Vagina (tissue), 2 donors: ENCODE measurements at regions not wholly inside any gene's neighbourhood (a gene's known extent, or its start where the extent isn't known, plus 50 kb on each side); places are given as distances from the start of the nearest gene placed in this dataset.

Experiments used
- DNase-seq, 2 donors: peaks; one replicate each; pipeline ENCODE4 v3.0.0-alpha.2; 2017; ENCODE audit errors: extremely low spot score in 2 of 2
- H3K27ac ChIP-seq: fragments of 200-600 bp; sonication (generic); one replicate; pipeline ENCODE4 v1.5.1; 2019
- H3K27me3 ChIP-seq: fragments of 200-600 bp; sonication (generic); one replicate; pipeline ENCODE4 v1.5.1; 2019
- H3K36me3 ChIP-seq, 2 donors: fragments of 200-600 bp; sonication (generic); one replicate each; pipeline ENCODE4 v1.5.1; 2017 to 2019
- H3K4me1 ChIP-seq: fragments of 200-600 bp; sonication (generic); one replicate; pipeline ENCODE4 v1.5.1; 2019
- H3K4me3 ChIP-seq, 2 donors: fragments of 200-600 bp; sonication (generic); 1 replicate in 1 of 2; 2 replicates in 1 of 2; pipeline ENCODE4 v1.5.1; 2016 to 2019
- H3K9me3 ChIP-seq: fragments of 200-600 bp; sonication (generic); one replicate; pipeline ENCODE4 v1.5.1; 2019
- POLR2A ChIP-seq, 2 donors: fragments of 450-650 bp; IDR thresholded peaks; one replicate each; pipeline ENCODE4 v1.6.1; 2017; ENCODE audit warnings: antibody characterized with exemption in 2 of 2, mild to moderate bottlenecking in 2 of 2, moderate library complexity in 2 of 2
- POLR2AphosphoS5 ChIP-seq, 2 donors: sonication (generic); formaldehyde crosslinking; IDR thresholded peaks; one replicate each; pipeline ENCODE4 v1.9.0; 2017; ENCODE audit warnings: antibody characterized with exemption in 2 of 2, mild to moderate bottlenecking in 2 of 2, low read depth in 1 of 2; ENCODE audit not compliant: insufficient read depth in 1 of 2
- intact Hi-C: fragments of 100-400 bp; cut with DNase I; formaldehyde crosslinking; loops from one replicate; pipeline ENCODE4 v1.15.1; 2023
- TF ChIP-seq, protein P1 (sequence below), 3 experiments: fragments of 450-650 bp in 2 of 3; fragments of 200-600 bp in 1 of 3; sonication (generic) in 1 of 3; IDR thresholded peaks; one replicate each; pipeline ENCODE4 v1.5.1; 2017 to 2019; ENCODE audit warnings: antibody characterized with exemption in 3 of 3, mild to moderate bottlenecking in 2 of 3, moderate library complexity in 2 of 3

DNA sequence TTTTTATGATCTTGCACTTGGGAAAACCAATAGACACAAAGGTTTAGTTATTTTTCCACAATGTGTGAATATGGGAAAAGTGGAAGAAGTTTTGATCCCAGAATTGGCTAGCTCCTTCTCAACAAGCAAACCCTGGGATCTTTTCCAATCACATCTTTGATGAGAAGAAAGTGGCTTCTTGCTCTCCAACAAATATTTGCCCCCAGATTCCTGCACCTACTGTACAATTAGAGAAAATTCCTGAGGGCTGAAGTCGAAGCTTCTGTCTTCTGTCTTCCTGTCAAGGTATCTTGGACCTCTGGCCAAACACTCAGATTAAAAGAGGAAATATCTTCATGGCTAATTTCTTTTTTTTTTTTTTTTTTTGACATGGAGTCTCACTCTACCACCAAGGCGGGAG lies 113.1 kb upstream of the SLC45A1 start:
- no peak for DNase-seq
- Histone ChIP-seq H3K36me3 (no peaks in the 10 kb centered on the region), H3K9me3 (no peaks in the 10 kb centered on the region), H3K4me3 (no peak overlapping the region), H3K27ac (peak overlapping the region; percentile 88), H3K4me1 (peaks cover 41% of the 10 kb centered on the region), H3K27me3 (no peaks in the 10 kb centered on the region)
- intact Hi-C loops, result loop anchor here (5.0 kb wide), 1 partner anchor 73 kb away; no protein-coding TSS in a partner anchor
- TF ChIP-seq POLR2AphosphoS5 (IDR thresholded peaks at IDR 0.05; ENCODE audit: insufficient read depth in 1 of 2, low read depth in 1 of 2) (peak in 1 of 2 donors; percentile 5), POLR2A (IDR thresholded peaks at IDR 0.05) (no peak)

GRCh38 chr1:8203551-8203950 lies 114.4 kb upstream of the SLC45A1 start:
- peaks cover 41% of the 10 kb centered on the region for H3K4me1 ChIP-seq
- peak overlapping the region; percentile 88 for H3K27ac ChIP-seq
- H3K27me3 ChIP-seq, result no peaks in the 10 kb centered on the region
- intact Hi-C loops, result loop anchor here (5.0 kb wide), 1 partner anchor 71 kb away; no protein-coding TSS in a partner anchor
- H3K4me3 ChIP-seq, result no peak overlapping the region
- H3K36me3 ChIP-seq, result no peaks in the 10 kb centered on the region
- no peaks in the 10 kb centered on the region for H3K9me3 ChIP-seq
- DNase-seq, result no peak
- TF ChIP-seq, protein P1, sequence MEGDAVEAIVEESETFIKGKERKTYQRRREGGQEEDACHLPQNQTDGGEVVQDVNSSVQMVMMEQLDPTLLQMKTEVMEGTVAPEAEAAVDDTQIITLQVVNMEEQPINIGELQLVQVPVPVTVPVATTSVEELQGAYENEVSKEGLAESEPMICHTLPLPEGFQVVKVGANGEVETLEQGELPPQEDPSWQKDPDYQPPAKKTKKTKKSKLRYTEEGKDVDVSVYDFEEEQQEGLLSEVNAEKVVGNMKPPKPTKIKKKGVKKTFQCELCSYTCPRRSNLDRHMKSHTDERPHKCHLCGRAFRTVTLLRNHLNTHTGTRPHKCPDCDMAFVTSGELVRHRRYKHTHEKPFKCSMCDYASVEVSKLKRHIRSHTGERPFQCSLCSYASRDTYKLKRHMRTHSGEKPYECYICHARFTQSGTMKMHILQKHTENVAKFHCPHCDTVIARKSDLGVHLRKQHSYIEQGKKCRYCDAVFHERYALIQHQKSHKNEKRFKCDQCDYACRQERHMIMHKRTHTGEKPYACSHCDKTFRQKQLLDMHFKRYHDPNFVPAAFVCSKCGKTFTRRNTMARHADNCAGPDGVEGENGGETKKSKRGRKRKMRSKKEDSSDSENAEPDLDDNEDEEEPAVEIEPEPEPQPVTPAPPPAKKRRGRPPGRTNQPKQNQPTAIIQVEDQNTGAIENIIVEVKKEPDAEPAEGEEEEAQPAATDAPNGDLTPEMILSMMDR (IDR thresholded peaks at IDR 0.05), result no peak
- TF ChIP-seq POLR2AphosphoS5 (IDR thresholded peaks at IDR 0.05; ENCODE audit: insufficient read depth in 1 of 2, low read depth in 1 of 2) (no peak), POLR2A (IDR thresholded peaks at IDR 0.05) (no peak)

- Histone ChIP-seq H3K4me3 (no peak overlapping the region), H3K9me3 (no peaks in the 10 kb centered on the region), H3K4me1 (peaks cover 44% of the 10 kb centered on the region), H3K27me3 (no peaks in the 10 kb centered on the region), H3K36me3 (no peaks in the 10 kb centered on the region), H3K27ac (peak overlapping the region; percentile 88)
- intact Hi-C loops, result loop anchor here (5.0 kb wide), 1 partner anchor 71 kb away; no protein-coding TSS in a partner anchor
- TF ChIP-seq POLR2A (IDR thresholded peaks at IDR 0.05) (no peak), POLR2AphosphoS5 (IDR thresholded peaks at IDR 0.05; ENCODE audit: insufficient read depth in 1 of 2, low read depth in 1 of 2) (no peak)
- TF ChIP-seq, protein P1 (IDR thresholded peaks at IDR 0.05), result no peak
- no peak for DNase-seq
Observed at GRCh38 chr1:8203056-8203455, 114.9 kb upstream of the SLC45A1 start.

GRCh38 chr1:8202182-8202905 lies 115.6 kb upstream of the SLC45A1 start:
- Histone ChIP-seq H3K4me1 (peaks cover 51% of the 10 kb centered on the region), H3K27me3 (no peaks in the 10 kb centered on the region), H3K27ac (peak overlapping the region; percentile 88), H3K9me3 (no peaks in the 10 kb centered on the region), H3K4me3 (no peak overlapping the region), H3K36me3 (no peaks in the 10 kb centered on the region)
- DNase-seq, result no peak
- TF ChIP-seq, protein P1 (IDR thresholded peaks at IDR 0.05), result no peak
- TF ChIP-seq POLR2AphosphoS5 (IDR thresholded peaks at IDR 0.05; ENCODE audit: insufficient read depth in 1 of 2, low read depth in 1 of 2) (peak; percentile 57 to 78), POLR2A (IDR thresholded peaks at IDR 0.05) (no peak)
- intact Hi-C loops, result loop anchor here (5.0 kb wide), 1 partner anchor 70 kb away; no protein-coding TSS in a partner anchor

DNA sequence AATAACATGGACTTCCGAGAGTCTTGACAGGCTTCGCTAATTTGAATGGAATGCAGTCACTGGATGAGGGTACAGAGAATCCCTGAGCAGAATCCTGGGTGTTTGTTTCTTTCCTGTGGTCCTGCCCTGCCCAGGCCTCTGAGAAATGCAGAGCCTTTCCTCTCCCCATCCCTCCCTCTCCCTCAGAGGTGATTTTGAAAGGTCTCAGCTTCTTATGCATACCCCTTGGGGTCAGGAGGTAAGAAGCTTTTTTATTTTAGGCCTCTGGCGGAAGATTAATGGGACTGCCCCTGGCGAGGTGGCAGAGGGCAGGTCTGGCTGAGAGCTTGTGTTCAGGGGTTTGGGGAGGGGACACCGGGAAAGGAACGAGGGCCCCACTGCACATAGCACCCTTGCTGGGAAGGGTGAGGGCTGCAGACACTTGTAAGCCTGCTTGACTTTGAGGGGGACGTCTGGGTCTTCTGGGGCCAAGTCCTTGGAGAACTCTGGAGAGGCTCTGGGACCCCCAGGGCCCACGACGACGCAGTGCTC lies 116.5 kb upstream of the SLC45A1 start:
- no peaks in the 10 kb centered on the region for H3K36me3 ChIP-seq
- H3K4me3 ChIP-seq, result no peak overlapping the region
- H3K9me3 ChIP-seq, result no peaks in the 10 kb centered on the region
- intact Hi-C loops, result loop anchor here (5.0 kb wide), 1 partner anchor 69 kb away; no protein-coding TSS in a partner anchor
- no peaks in the 10 kb centered on the region for H3K27me3 ChIP-seq
- no peak for DNase-seq
- TF ChIP-seq POLR2AphosphoS5 (IDR thresholded peaks at IDR 0.05; ENCODE audit: insufficient read depth in 1 of 2, low read depth in 1 of 2) (no peak), POLR2A (IDR thresholded peaks at IDR 0.05) (no peak)
- TF ChIP-seq, protein P1 (IDR thresholded peaks at IDR 0.05), result no peak
- H3K4me1 ChIP-seq, result peaks cover 53% of the 10 kb centered on the region
- peak overlapping the region; percentile 88 for H3K27ac ChIP-seq
